ENCODE measurements at regions not wholly inside any gene's neighbourhood (a gene's known extent, or its start where the extent isn't known, plus 50 kb on each side); places are given as distances from the start of the nearest gene placed in this dataset.

- TF ChIP-seq FOXP2 (optimal IDR thresholded peaks at IDR 0.05; ENCODE audit: borderline replicate concordance, extremely low read depth, extremely low read length, insufficient read depth) (no peak), SIN3A (IDR thresholded peaks at IDR 0.05; ENCODE audit: borderline replicate concordance, insufficient read depth, low read length) (no peak), REST (IDR thresholded peaks at IDR 0.05; ENCODE audit: insufficient read depth in 1 of 2, low read depth in 2 of 2, low read length in 2 of 2) (no peak), POLR2AphosphoS5 (IDR thresholded peaks at IDR 0.05; ENCODE audit: low read depth, low read length) (no peak), TAF1 (IDR thresholded peaks at IDR 0.05; ENCODE audit: borderline replicate concordance, insufficient read depth, low read length) (no peak)
Measured at GRCh38 chr14:87121716-87122115, 871.3 kb downstream of the GALC start.

- TF ChIP-seq TAF1 (IDR thresholded peaks at IDR 0.05; ENCODE audit: borderline replicate concordance, insufficient read depth, low read length) (no peak), REST (IDR thresholded peaks at IDR 0.05; ENCODE audit: insufficient read depth in 1 of 2, low read depth in 2 of 2, low read length in 2 of 2) (no peak), FOXP2 (optimal IDR thresholded peaks at IDR 0.05; ENCODE audit: borderline replicate concordance, extremely low read depth, extremely low read length, insufficient read depth) (no peak), SIN3A (IDR thresholded peaks at IDR 0.05; ENCODE audit: borderline replicate concordance, insufficient read depth, low read length) (no peak), POLR2AphosphoS5 (IDR thresholded peaks at IDR 0.05; ENCODE audit: low read depth, low read length) (no peak)
Measured at GRCh38 chr14:87115234-87115633, 877.7 kb downstream of the GALC start.

- no peak for TF ChIP-seq FOXP2 (optimal IDR thresholded peaks at IDR 0.05; ENCODE audit: borderline replicate concordance, extremely low read depth, extremely low read length, insufficient read depth)
- no peak for TF ChIP-seq REST (IDR thresholded peaks at IDR 0.05; ENCODE audit: insufficient read depth in 1 of 2, low read depth in 2 of 2, low read length in 2 of 2)
- no peak for TF ChIP-seq SIN3A (IDR thresholded peaks at IDR 0.05; ENCODE audit: borderline replicate concordance, insufficient read depth, low read length)
- TF ChIP-seq TAF1 (IDR thresholded peaks at IDR 0.05; ENCODE audit: borderline replicate concordance, insufficient read depth, low read length), result no peak
- no peak for TF ChIP-seq POLR2AphosphoS5 (IDR thresholded peaks at IDR 0.05; ENCODE audit: low read depth, low read length)
Measured at GRCh38 chr14:87113286-87113685, 879.7 kb downstream of the GALC start.

GRCh38 chr14:87111741-87112140, 881.2 kb downstream of the GALC start:
- TF ChIP-seq SIN3A (IDR thresholded peaks at IDR 0.05; ENCODE audit: borderline replicate concordance, insufficient read depth, low read length) (no peak), POLR2AphosphoS5 (IDR thresholded peaks at IDR 0.05; ENCODE audit: low read depth, low read length) (no peak), TAF1 (IDR thresholded peaks at IDR 0.05; ENCODE audit: borderline replicate concordance, insufficient read depth, low read length) (no peak), REST (IDR thresholded peaks at IDR 0.05; ENCODE audit: insufficient read depth in 1 of 2, low read depth in 2 of 2, low read length in 2 of 2) (no peak), FOXP2 (optimal IDR thresholded peaks at IDR 0.05; ENCODE audit: borderline replicate concordance, extremely low read depth, extremely low read length, insufficient read depth) (no peak)

GRCh38 chr14:87111126-87111525, 881.9 kb downstream of the GALC start:
- TF ChIP-seq REST (IDR thresholded peaks at IDR 0.05; ENCODE audit: insufficient read depth in 1 of 2, low read depth in 2 of 2, low read length in 2 of 2) (no peak), SIN3A (IDR thresholded peaks at IDR 0.05; ENCODE audit: borderline replicate concordance, insufficient read depth, low read length) (no peak), TAF1 (IDR thresholded peaks at IDR 0.05; ENCODE audit: borderline replicate concordance, insufficient read depth, low read length) (no peak), POLR2AphosphoS5 (IDR thresholded peaks at IDR 0.05; ENCODE audit: low read depth, low read length) (no peak), FOXP2 (optimal IDR thresholded peaks at IDR 0.05; ENCODE audit: borderline replicate concordance, extremely low read depth, extremely low read length, insufficient read depth) (no peak)

Measured in PFSK-1 (cell line).